ENCODE measurements at regions not wholly inside any gene's neighbourhood (a gene's known extent, or its start where the extent isn't known, plus 50 kb on each side); places are given as distances from the start of the nearest gene placed in this dataset.

- no peak for TF ChIP-seq CTCF (IDR thresholded peaks at IDR 0.05)
- no peak for TF ChIP-seq POLR2A (IDR thresholded peaks at IDR 0.05)
Observed at GRCh38 chr1:221254813-221255212, 375.6 kb downstream of the HLX start.

Data from thyroid gland (tissue), 4 donors.